GM21526 (cell line): ENCODE measurements at regions not wholly inside any gene's neighbourhood (a gene's known extent, or its start where the extent isn't known, plus 50 kb on each side); places are given as distances from the start of the nearest gene placed in this dataset.

ENCODE experiments used
- ATAC-seq: cut with Tn5 transposase; IDR thresholded peaks from one replicate; pipeline ENCODE4 v1.9.1; 2021; ENCODE audit warnings: moderate library complexity; ENCODE audit not compliant: unreplicated experiment, low FRiP score

DNA sequence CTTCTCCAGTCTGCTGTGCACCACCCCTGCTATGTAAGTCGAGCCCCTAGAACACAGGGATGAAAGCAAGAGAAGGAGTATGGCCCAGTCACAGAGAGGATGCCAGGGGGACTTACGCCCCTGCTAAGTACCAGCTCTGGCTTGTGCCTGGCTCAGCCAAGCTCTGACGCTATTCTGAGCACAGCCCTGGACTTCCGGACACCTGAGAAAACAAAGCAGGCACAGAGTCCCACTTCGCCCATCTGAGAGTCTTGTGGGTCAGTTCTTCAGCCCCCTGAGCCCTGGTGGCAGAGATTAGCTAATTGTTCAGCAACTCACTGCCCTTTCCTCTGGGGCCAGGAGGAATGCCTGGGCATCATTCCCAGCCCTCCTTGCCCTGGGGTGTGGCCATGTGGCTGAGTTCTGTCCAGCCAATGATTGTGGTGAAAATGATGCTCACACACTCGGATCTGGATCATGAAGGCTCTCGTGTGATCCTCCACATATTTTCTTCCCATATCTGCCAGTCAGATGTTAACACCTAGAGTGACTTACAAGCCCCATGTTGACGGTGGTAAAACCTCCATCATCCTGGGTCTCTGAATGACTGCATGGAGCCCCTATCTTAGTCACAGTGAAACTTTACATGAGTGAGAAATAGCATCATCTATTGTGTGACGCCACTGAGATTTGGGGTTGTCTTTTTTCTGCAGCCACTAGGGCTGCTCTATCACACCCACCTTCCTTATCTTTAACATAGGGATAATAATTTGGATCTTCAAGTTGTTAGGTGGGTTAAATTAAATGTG is 105.7 kb downstream of the TPRA1 start:
- no peak for ATAC-seq

DNA sequence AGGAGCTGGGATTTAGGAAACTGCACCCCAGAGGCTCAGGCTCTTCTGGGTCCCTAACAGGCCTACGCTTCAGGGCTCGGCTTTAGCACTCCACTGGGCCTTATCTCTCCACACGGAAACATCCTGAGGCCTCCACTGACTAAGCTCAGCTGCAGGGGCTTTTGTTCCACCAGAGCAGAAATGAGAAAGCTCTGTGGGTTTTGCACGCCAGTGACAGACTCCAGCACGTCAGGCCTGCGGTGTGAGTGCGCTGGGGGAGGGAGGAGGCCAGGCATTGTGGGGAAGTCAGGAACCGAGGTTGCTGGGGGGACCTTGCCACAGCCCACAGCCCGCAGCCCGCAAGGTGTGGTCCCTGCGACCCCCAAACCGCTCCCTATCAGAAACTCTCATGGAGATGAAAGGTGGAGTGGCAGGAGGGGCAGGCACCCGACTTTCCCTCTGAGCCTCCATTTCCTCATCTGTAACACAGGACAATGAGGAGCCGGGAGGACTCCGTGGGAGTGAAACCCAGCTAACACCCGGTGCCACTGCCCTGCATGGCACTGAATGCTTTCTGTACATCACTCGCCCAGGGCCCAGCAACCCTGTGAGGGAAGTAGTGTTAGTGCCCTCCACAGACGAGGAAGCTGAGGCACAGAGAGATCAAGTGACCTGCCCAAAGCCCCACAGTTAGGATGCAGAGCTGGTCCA is 106.5 kb downstream of the TPRA1 start:
- ATAC-seq = no peak

DNA sequence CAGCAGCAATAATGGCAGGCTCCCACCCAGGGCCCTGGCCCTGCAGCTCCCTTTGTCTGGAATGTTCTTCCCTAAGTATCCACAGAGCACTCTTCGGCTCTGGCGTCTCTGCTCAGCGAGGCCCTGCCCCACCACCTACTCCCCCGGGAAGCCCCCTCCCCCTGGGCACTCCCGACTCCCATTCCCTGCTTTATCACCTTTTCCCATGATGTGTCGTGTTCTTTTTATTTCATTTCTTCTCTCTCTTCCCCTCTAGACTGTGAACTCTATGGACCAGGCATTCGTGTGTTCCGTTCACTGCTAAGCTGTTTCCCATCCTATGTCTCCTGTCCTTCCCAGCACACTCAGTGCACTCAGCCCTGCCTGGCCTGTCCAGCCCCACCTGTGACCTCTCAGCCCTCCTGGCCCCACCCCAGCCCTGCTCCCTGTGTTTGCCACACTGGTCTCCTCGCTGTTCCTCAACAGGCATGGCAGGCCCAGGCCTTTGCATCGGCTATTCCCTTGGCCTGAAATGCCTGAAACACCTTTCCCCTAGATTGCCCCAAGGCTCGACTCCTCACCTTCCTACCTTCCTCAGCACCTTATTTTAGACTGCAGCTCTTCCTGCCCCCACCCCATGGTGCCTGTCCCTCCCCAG is 107.4 kb downstream of the TPRA1 start:
- ATAC-seq = no peak

DNA sequence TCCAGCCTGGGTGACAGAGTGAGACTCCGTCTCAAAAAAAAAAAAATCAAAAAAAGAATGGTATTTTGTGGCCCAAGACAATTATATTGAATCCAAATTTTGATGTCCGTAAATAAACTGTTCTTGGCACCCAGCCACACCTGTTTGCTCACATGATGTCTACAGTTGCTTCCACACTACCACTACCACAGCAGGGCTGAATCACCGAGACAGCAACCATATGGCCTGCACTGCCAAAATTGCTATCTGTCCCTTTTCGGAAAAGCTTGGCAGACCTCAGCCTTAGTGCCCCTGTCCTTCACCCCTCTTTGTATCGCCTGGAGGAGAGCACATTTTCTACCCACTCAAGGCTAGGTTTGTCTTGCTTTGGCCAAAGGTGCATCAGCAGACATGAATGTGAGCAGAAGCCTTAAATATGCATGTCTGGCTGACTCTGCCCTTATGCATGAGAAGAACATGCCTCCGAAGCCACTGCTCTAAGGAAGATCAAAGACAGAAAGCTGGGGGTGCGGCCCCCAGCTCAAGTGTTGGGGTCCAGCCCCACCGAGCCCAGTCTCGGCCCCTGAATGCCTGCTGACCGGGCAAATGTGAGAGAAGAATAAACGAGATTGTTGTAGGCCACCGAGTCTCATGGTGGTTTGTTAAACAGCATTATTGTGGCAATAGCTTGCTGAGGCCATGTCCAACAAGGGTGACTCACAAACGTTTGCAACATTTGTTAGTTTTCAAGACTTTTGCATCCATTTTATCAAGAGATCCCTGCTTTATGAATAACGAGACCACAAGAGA is 108.1 kb downstream of the TPRA1 start:
- ATAC-seq = no peak

DNA sequence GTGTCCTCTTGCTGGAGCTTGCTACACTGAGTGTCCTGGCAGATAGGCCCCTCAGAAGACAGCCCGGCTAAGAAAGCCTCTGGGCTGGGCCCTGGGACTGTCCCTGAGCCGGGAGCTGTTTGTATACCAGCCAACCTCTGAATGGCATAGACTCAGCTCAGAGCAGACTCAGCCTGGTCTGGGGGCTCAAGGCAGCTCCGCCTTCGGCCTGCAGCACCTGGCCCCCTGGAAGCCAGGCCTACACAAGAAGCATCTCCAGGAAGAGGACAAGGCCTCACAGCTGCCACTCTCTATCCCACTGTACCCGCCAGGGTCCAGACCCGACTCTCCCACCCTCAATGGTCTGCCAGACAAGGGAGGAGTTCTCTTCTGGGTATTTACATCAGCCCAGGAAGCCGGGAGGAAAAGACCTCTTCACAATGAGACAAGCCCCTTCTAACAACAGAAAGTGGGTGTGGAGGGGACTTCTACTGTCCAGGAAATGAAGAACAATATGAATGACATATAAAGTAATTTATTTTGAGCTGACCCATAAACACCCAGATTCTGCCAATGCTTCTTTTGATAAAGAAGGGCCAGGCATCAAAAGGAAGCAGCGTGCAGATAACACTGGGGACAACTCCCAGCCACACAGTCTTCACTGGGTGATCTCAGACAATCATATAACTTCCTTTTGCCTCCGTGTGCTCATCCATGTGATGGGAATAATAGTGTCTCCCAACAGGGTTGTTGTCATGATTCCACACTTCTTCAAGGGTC is 110.2 kb downstream of the TPRA1 start:
- no peak for ATAC-seq

DNA sequence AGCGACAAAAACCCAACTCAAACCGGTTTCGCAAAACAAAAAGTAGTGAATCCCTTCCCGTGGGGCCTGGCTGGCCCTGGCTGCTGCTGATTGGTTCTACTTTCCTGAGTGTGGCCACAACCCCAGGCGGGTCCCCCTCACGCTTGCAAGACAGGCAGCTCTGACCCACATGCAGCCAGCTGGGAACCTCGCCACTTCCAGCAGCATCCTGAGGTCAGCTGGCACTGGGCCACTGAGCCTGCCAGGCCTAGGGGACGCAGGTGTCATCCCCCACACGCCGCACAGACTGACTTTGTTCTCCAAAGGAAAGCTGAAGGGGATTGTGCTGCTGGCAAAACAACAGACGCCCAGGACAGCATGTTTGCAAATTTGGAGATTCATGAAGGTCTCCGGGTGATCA is 111.1 kb downstream of the TPRA1 start:
- ATAC-seq = no peak

DNA sequence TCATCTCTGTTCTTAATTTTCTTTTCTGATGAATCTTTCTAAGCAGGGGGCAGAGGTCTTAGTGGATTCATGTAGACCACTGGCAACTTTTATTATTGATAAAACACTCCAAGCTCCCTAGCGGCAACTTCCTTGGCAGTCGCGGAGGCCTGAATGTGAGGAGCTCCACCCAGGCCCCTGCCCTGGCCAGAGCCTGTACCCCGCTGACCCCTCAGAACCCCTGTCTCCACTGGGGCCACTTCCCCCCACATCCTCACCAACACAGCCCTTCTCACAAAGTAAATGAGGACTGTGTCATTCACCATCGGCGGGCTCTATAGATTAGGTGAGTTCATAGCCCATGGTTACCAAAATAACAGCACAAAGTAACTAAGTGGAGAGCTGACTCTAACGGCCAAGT is 111.6 kb downstream of the TPRA1 start:
- ATAC-seq = no peak

DNA sequence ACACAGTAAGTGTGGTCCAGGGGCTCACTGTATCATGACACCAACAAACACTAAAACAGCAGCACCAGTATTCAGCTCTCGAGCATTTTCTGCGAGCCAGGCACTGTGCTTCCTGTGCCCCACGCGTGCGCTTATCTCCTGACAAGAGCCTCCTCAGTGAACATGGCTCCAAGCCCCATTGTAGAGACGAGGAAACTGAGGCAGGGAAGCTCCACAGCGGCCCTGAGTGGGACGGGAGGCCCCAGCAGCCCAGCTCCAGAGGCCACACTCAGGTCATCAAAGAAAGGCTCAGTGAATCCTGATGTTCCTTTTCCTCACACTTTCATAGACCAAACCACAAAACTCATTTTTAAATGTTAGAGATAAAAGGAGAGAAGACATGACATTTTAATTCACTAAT is 113.1 kb downstream of the TPRA1 start:
- no peak for ATAC-seq

DNA sequence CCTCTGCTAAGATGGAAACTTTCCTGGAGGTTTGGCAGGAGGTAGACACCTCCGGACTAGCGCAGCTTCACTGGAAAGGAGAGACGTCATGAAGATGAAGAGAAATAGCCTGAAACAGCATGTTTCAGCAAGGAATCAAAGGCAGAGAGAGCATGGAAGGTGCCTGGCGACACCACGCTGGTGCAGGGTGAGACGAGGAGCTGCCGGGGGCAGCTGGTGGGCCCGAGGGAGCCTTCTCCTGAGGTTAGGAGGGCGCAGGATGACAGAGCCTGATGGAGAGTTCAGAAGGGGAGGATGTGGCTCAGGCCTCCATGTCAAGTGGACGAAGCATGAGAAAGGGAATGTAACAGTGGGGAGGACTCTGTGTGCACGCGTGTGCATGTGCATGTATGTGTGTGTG is 113.6 kb downstream of the TPRA1 start:
- no peak for ATAC-seq

DNA sequence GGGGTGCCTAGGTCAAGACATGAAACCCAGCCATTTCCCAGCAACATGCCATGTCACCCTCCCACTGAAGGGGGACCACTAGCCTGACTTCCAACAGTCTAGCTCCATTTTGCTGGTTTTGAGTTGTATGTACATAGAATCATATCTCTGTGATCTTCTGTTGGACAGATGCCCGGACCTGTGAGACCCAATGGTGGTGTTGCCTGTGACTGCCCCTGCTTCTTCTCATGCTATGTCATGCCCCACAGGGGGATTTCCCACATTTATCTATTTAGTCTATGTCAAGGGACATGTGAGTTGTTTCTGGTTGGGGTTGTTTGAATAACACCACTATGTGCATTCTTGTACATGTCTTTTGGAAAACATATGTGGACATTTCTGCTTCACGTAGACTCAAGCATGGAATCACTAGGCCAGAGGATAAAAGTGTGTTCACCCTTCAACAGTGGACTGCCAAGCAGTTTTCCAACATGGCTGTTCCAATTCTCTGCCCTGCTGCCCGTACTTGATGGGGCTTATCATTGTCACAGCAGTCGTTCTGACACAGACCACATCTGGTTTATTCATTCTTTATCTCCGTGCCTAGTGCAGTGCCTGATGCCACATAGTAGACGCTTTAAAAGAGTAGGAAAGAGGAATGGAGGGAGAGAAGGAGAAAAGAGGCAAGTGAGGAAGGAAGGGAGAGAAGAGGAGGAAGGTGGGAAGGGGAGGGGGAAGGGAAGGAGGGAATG is 114.4 kb downstream of the TPRA1 start:
- ATAC-seq = no peak

DNA sequence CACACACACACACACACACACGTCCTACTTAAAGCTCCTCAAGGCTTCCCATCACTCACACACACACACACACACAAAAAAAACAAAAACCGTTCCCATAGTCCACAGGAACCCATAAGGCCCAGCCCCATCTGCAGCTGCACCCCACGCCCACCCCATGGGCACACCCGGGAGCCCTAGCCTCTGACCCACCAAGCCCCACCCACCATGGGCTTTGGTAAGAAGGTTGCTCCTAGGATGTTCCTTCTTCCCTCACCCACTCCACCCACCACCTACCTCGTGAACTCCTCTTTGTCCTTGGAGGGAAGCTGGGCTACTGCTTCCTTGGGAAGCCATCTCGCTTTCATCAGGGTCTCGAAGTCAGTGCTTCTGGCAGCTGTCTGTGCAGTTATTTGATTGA is 115.1 kb downstream of the TPRA1 start:
- ATAC-seq = no peak

DNA sequence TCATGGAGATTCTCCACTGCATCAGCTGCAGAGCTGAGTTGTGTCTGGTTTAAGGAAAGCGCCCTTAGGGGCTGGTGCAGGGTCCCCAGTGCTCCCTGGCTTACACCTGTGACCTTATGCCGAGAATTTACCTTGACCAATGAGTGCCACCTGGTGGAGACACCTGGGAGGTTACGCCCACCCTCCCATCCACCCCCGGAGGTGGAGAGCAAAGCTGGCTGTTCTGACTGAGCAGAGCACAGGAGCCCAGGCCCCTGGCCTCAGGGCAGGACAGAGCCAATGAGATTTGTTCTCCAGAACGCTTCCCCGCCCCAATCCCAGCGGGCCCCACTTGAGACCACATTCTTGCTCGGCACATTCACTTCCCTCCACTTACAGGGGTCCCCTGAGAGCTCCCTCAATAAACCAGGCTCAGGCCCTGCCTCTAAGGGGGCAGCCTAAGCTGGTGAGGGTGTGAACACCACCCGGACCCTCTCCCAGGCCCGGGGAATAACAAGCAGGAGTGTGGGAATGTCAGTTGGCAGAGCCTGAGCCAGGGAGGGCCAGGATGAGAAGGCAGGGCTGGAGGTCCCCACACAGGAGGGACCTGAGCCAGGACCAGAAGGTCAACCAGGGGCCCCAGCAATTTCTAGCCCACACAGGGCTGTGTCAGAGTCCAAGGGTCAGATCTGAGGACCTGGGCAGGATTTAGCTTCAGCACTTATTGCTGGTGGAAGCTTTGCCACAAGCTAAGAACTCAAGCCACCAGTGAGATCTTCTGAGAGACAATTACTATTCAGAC is 117.1 kb downstream of the TPRA1 start:
- ATAC-seq = no peak

DNA sequence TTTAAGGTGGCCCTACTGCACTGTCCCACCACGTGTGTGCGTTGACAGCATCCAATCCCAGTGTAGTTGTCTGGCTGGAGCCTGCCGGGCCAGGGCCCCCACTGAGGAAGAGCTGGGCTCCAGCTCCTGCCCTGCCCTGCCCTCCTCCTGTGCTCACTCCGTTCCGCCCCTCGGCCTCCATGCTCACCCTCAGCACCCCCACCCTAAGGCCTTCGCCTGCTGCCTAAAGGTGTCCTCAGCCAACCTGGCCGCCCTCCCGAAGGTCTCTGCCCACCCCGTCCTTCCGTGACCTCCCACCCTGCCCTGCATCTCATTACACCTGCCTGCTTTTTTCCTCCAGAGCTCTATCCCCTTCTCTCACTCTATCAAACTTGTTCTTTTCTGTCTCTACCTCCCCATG is 118.0 kb downstream of the TPRA1 start:
- no peak for ATAC-seq

DNA sequence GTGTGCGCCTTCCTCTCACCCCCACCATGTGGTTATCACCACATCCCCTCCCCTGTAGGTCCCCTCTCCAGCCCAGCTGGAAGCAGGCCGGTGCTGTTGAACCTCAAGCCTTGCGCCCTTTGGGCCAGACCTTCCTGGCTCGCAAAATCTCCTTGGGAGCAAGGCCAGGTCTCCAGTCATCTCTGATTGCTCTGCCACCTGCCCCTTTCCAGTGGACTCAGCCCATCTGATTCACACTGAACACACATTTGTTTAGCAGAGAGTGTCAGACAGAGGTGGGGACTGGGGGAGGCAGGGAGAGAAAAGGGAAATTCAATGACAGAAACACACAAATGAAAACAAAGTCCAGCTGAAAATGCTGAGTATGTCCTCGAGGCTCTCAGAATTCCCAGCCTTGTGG is 119.4 kb downstream of the TPRA1 start:
- no peak for ATAC-seq

DNA sequence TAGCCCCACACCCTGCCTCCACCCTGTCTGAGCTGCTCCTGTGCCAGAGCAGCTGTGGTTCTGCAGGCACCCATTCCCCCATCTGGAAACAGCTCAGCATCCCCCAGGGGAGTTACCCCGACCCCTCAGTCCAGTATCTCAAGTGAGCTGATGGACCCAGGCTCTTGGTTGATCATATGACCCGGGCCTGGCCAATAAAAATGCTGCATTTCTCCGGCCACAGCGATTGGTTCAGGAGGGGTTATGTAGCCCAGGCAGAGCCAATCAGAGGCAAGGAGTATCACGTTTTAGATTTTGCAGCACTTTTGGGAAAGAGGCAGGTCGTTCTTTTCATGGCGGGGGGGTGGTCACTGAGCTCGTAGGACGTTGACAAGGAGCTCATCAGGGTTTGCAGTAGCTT is 120.8 kb downstream of the TPRA1 start:
- ATAC-seq = no peak

DNA sequence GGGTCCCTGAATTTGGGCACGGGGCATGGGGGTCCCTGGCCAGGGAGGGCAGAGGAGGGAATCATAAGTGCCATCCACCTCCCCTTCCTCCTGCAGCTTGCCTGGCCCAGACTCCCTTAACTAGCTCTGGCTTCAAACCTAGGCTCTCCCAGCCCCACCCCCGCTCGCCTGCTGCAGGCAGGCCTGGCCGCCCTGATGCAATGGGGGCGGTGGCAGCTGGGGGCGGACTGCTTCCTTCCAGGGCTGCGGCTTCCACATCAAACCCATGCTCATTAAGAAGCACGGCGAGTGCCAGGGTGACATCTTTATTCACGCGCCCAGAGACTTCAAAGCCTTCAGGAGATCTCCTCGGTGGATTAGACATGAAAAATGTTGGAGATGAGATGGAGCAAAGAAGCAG is 123.1 kb downstream of the TPRA1 start:
- ATAC-seq = no peak

DNA sequence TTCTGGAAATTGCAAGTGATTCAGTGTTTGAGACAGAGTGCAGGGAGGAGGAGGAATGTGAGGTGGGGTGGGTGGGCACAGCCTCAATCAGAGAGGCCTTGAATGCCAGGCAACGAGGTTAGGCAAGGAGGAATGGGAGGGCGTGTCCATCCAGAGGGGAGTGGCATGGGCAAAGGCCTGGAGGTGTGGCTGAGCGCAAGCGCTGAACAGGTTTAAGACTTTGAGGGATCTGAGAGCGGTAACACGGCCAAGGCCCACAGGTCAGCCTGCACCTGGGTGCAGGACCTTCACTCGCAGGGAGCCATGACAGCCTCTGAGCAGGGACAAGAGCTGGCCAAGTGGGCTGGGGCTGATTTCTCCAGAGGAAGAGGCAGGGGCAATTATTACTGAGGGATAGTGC is 125.9 kb downstream of the TPRA1 start:
- no peak for ATAC-seq

DNA sequence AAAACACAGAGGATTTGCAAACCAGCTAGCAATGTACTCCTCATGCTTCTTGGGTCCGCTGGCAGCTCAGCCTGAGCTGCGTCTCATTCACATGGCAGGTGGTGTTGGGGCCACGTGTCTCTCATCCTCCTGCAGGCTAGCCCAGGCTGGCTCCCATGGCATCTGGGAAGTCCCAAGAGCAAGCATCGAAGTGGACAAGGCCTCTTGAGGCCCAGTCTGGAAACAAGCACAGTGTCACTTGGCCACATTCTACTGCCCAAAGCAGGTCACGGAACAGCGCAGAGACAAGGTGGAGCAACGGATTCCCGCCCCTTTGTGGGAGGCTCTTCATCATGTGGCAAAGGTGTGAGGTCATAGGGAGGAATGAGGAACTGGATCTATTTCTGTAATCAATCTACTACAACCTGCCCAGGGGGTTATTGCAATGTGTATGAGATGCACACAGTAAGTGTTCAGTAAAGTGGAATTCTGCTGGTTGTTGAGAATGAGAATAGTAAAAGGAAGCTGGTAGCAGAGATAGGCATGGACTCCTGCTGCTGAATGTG is 128.3 kb downstream of the TPRA1 start:
- ATAC-seq = no peak
